CD14-positive monocyte (primary cell): ENCODE measurements at regions not wholly inside any gene's neighbourhood (a gene's known extent, or its start where the extent isn't known, plus 50 kb on each side); places are given as distances from the start of the nearest gene placed in this dataset.

Experiments used
- DNase-seq, 3 donors: peaks; one replicate each; pipeline ENCODE4 v3.0.0-alpha.2; 2011 to 2022
- H2AFZ ChIP-seq: 2 replicates; pipeline ENCODE4 v1.6.0; 2012; ENCODE audit warnings: mild to moderate bottlenecking, low read depth, low read length, inconsistent platforms; ENCODE audit not compliant: insufficient read depth, poor library complexity, severe bottlenecking
- H3K27ac ChIP-seq, 2 donors: 1 replicate in 1 of 2; 2 replicates in 1 of 2; pipeline ENCODE4 v1.5.1; 2012 to 2013; ENCODE audit warnings: low read length in 2 of 2, control low read depth in 1 of 2, inconsistent platforms in 1 of 2, low read depth in 1 of 2, mild to moderate bottlenecking in 1 of 2
- H3K27me3 ChIP-seq, 2 donors: one replicate each; pipeline versions ENCODE4 v1.6.0 to v1.6.1; 2011 to 2013; ENCODE audit warnings: low read length in 2 of 2; ENCODE audit not compliant: control insufficient read depth in 2 of 2, insufficient read depth in 2 of 2
- H3K36me3 ChIP-seq, 2 donors: replicated peaks in 1 of 2; 1 replicate in 1 of 2; 2 replicates in 1 of 2; pipeline versions ENCODE4 v1.5.1 to v1.6.1; 2012 to 2013; ENCODE audit warnings: low read length in 2 of 2, control low read depth in 1 of 2, inconsistent platforms in 1 of 2, mild to moderate bottlenecking in 1 of 2; ENCODE audit not compliant: insufficient read depth in 2 of 2, control insufficient read depth in 1 of 2
- H3K4me1 ChIP-seq, 2 donors: 1 replicate in 1 of 2; 2 replicates in 1 of 2; pipeline versions ENCODE4 v1.5.1 to v1.6.1; 2012 to 2013; ENCODE audit warnings: low read length in 2 of 2, control low read depth in 1 of 2, inconsistent platforms in 1 of 2, mild to moderate bottlenecking in 1 of 2, moderate library complexity in 1 of 2; ENCODE audit not compliant: insufficient read depth in 2 of 2, control insufficient read depth in 1 of 2
- H3K4me2 ChIP-seq: replicated peaks from 2 replicates; pipeline ENCODE3; 2012; ENCODE audit warnings: low read length, moderate library complexity, mild to moderate bottlenecking; ENCODE audit not compliant: poor library complexity, severe bottlenecking; ENCODE audit errors: extremely low read depth
- H3K4me3 ChIP-seq, 3 experiments: fragments of 200-600 bp in 1 of 3; sonication (generic) in 1 of 3; replicated peaks in 1 of 3; 1 replicate in 2 of 3; 2 replicates in 1 of 3; pipeline ENCODE4 v1.5.1; 2011 to 2013; ENCODE audit warnings: low read length in 3 of 3, mild to moderate bottlenecking in 3 of 3, control low read depth in 2 of 3, low read depth in 2 of 3, inconsistent platforms in 1 of 3, moderate library complexity in 1 of 3
- H3K79me2 ChIP-seq: 2 replicates; pipeline ENCODE4 v1.6.0; 2012; ENCODE audit warnings: mild to moderate bottlenecking, control low read depth, inconsistent platforms, low read length, moderate library complexity; ENCODE audit not compliant: insufficient read depth
- H3K9ac ChIP-seq: 2 replicates; pipeline ENCODE4 v1.6.0; 2017; ENCODE audit warnings: low read length, mild to moderate bottlenecking; ENCODE audit not compliant: insufficient read depth, poor library complexity, severe bottlenecking
- H3K9me3 ChIP-seq, 2 donors: replicated peaks in 1 of 2; 1 replicate in 1 of 2; 2 replicates in 1 of 2; pipeline versions ENCODE4 v1.5.1 to v1.6.1; 2012 to 2013; ENCODE audit warnings: low read length in 2 of 2, control low read depth in 1 of 2; ENCODE audit not compliant: control insufficient read depth in 1 of 2, insufficient read depth in 1 of 2
- H4K20me1 ChIP-seq: 2 replicates; pipeline ENCODE4 v1.6.0; 2012; ENCODE audit warnings: mild to moderate bottlenecking, low read length, control low read depth, moderate library complexity; ENCODE audit not compliant: insufficient read depth
- H3K27ac Mint-ChIP-seq, 7 donors: one replicate each; pipeline ENCODE4 v1.8.0; 2020; ENCODE audit warnings: mild to moderate bottlenecking in 7 of 7, mixed read lengths in 7 of 7, moderate library complexity in 6 of 7, inconsistent platforms in 2 of 7
- H3K27me3 Mint-ChIP-seq, 3 donors: one replicate each; pipeline ENCODE4 v1.8.0; 2021 to 2022; ENCODE audit warnings: low read depth in 3 of 3, mild to moderate bottlenecking in 3 of 3, mixed read lengths in 3 of 3, moderate library complexity in 3 of 3, inconsistent platforms in 1 of 3
- H3K36me3 Mint-ChIP-seq, 2 donors: one replicate each; pipeline ENCODE4 v1.8.0; 2020; ENCODE audit warnings: mixed read lengths in 2 of 2, inconsistent platforms in 1 of 2, mild to moderate bottlenecking in 1 of 2
- H3K4me1 Mint-ChIP-seq: one replicate; pipeline ENCODE4 v1.8.0; 2020; ENCODE audit warnings: mild to moderate bottlenecking, mixed read lengths
- H3K4me3 Mint-ChIP-seq, 2 donors: one replicate each; pipeline ENCODE4 v1.8.0; 2020; ENCODE audit warnings: mild to moderate bottlenecking in 2 of 2, mixed read lengths in 2 of 2, moderate library complexity in 1 of 2
- H3K9me3 Mint-ChIP-seq, 7 donors: one replicate each; pipeline ENCODE4 v1.8.0; 2020 to 2022; ENCODE audit warnings: mixed read lengths in 7 of 7, mild to moderate bottlenecking in 6 of 7, moderate library complexity in 6 of 7, inconsistent platforms in 2 of 7
- WGBS: methylation state at CpG from one replicate; pipeline ENCODE4 v1.1.5; 2013; ENCODE audit warnings: missing lambda C conversion rate; ENCODE audit not compliant: insufficient coverage; 5-methylcytosine and 5-hydroxymethylcytosine counted together
- intact Hi-C, 2 donors: fragments of 100-400 bp; cut with micrococcal nuclease; formaldehyde crosslinking; loops; one replicate each; pipeline versions ENCODE4 v1.15.0 to v1.15.1; 2023
- TF ChIP-seq, protein P1 (sequence below): fragments of 200-600 bp; IDR thresholded peaks from one replicate; pipeline ENCODE4 v1.8.0; 2022; ENCODE audit warnings: antibody characterized with exemption, mild to moderate bottlenecking

DNA sequence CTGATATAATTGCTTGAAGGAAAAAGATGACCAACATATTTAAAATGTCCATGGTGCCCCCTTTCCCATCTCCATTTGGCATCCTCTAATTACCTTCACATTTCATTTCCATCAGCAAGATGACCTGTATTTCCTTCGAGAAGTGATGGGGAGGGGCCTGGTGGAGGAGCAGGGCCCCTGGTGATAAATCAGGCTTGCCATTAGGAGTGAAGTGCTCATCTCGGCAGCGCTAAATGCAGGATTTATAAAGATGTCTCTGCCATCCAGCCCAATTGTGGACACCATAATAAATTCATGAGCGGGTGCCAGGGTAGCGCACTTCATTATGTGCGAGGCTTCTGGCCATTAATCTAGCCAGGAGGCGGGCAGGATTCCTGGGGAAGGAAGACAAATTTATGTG lies 101.5 kb upstream of the IRX6 start:
- no peak overlapping the region for H3K4me3 ChIP-seq
- no peaks in the 10 kb centered on the region for H3K27me3 ChIP-seq
- intact Hi-C loops, result no loop called here
- H3K36me3 Mint-ChIP-seq, result no peaks in the 10 kb centered on the region
- no peaks in the 10 kb centered on the region for H3K4me1 ChIP-seq
- TF ChIP-seq, protein P1, sequence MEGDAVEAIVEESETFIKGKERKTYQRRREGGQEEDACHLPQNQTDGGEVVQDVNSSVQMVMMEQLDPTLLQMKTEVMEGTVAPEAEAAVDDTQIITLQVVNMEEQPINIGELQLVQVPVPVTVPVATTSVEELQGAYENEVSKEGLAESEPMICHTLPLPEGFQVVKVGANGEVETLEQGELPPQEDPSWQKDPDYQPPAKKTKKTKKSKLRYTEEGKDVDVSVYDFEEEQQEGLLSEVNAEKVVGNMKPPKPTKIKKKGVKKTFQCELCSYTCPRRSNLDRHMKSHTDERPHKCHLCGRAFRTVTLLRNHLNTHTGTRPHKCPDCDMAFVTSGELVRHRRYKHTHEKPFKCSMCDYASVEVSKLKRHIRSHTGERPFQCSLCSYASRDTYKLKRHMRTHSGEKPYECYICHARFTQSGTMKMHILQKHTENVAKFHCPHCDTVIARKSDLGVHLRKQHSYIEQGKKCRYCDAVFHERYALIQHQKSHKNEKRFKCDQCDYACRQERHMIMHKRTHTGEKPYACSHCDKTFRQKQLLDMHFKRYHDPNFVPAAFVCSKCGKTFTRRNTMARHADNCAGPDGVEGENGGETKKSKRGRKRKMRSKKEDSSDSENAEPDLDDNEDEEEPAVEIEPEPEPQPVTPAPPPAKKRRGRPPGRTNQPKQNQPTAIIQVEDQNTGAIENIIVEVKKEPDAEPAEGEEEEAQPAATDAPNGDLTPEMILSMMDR, result no peak
- H3K4me3 Mint-ChIP-seq, result no peak overlapping the region
- H3K9me3 ChIP-seq, result peaks cover 7% of the 10 kb centered on the region in 2 donors
- no peaks in the 10 kb centered on the region for H4K20me1 ChIP-seq
- H3K79me2 ChIP-seq, result no peaks in the 10 kb centered on the region
- no peak overlapping the region for H3K27ac ChIP-seq
- H2AFZ ChIP-seq, result no peak overlapping the region
- no peak overlapping the region for H3K9ac ChIP-seq
- no peaks in the 10 kb centered on the region for H3K36me3 ChIP-seq
- H3K9me3 Mint-ChIP-seq, result peaks cover 2 to 14% (median 7%) of the 10 kb centered on the region in 7 donors
- no peak overlapping the region for H3K27ac Mint-ChIP-seq
- 82% methylated on average over 4 of the region's 7 CpGs for WGBS
- H3K27me3 Mint-ChIP-seq, result peaks cover 4 to 11% (median 6%) of the 10 kb centered on the region in 3 donors
- H3K4me2 ChIP-seq, result no peak overlapping the region
- peaks cover 2% of the 10 kb centered on the region for H3K4me1 Mint-ChIP-seq
- no peak for DNase-seq

DNA sequence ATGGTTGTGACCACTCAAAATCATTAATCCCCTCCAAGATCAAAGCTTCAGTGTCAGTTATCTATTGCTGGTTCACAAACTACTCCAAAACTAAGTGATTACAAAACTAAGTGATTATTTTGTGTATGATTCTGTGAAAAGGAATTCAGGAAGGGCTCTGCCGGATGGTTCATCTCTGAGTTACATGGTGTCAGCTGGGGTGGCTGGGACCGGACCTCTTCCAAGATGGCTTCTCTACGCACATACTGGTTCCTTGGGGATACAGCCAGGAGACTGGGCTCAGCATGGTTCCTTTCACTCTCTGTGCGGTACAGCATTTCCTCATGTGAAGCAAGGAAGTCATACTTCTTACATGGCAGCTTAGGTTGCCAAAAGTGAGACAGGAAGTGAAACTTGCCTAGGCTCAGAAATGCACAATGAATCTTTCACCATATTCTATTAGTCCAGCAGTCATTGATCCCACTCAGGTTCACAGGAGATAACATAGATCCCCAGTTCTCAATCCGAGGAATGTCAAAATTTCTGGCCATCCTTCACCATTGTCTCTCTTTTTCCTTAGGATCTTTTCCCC lies 97.9 kb upstream of the IRX6 start:
- Histone ChIP-seq H3K27ac (no peak overlapping the region), H4K20me1 (no peaks in the 10 kb centered on the region), H2AFZ (no peak overlapping the region), H3K27me3 (no peaks in the 10 kb centered on the region), H3K36me3 (no peaks in the 10 kb centered on the region), H3K4me1 (no peaks in the 10 kb centered on the region), H3K9ac (no peak overlapping the region), H3K9me3 (peaks cover 7% of the 10 kb centered on the region in 2 donors), H3K4me3 (no peak overlapping the region), H3K4me2 (no peak overlapping the region), H3K79me2 (no peaks in the 10 kb centered on the region)
- intact Hi-C loops, result no loop called here
- no peak overlapping the region for H3K27ac Mint-ChIP-seq
- TF ChIP-seq, protein P1, result no peak
- H3K4me3 Mint-ChIP-seq, result no peak overlapping the region
- 79% methylated on average over 4 of the region's 5 CpGs for WGBS
- no peak for DNase-seq
- H3K9me3 Mint-ChIP-seq, result peaks cover 2 to 14% (median 7%) of the 10 kb centered on the region in 7 donors
- H3K4me1 Mint-ChIP-seq, result peaks cover 2% of the 10 kb centered on the region
- peaks cover 2 to 16% (median 6%) of the 10 kb centered on the region in 3 donors for H3K27me3 Mint-ChIP-seq
- H3K36me3 Mint-ChIP-seq, result no peaks in the 10 kb centered on the region
